Neural progenitor cell (in vitro differentiated cells): ENCODE measurements at regions not wholly inside any gene's neighbourhood (a gene's known extent, or its start where the extent isn't known, plus 50 kb on each side); places are given as distances from the start of the nearest gene placed in this dataset.

Experiments used
- CTCF ChIP-seq: fragments of 200-600 bp; sonication (generic); IDR thresholded peaks from 2 replicates; pipeline ENCODE4 v1.5.1; 2017; ENCODE audit warnings: antibody characterized with exemption, mild to moderate bottlenecking
- EZH2 ChIP-seq: fragments of 200-600 bp; sonication (generic); IDR thresholded peaks from 2 replicates; pipeline ENCODE4 v1.6.1; 2017; ENCODE audit warnings: antibody characterized with exemption, mild to moderate bottlenecking, moderate library complexity

GRCh38 chr6:15157479-15157878, 88.4 kb upstream of the JARID2 start:
- no peak for TF ChIP-seq EZH2
- TF ChIP-seq CTCF = no peak
